Lung (tissue), 11 donors: ENCODE measurements at regions not wholly inside any gene's neighbourhood (a gene's known extent, or its start where the extent isn't known, plus 50 kb on each side); places are given as distances from the start of the nearest gene placed in this dataset.

Experiments
- ATAC-seq: fragments of 200-7000 bp; cut with Tn5 transposase; one replicate; pipeline ENCODE4 v1.9.1; 2020; ENCODE audit warnings: moderate number of reproducible peaks; ENCODE audit not compliant: insufficient read depth, low FRiP score
- DNase-seq, 3 donors: peaks; one replicate each; pipeline ENCODE4 v3.0.0-alpha.2; 2013 to 2017
- H3K27ac ChIP-seq, 2 donors: one replicate each; pipeline ENCODE4 v1.5.1; 2013; ENCODE audit warnings: mild to moderate bottlenecking in 2 of 2, moderate library complexity in 2 of 2, control low read depth in 1 of 2, inconsistent platforms in 1 of 2, low read depth in 1 of 2, low read length in 1 of 2
- H3K27me3 ChIP-seq, 3 donors: one replicate each; pipeline ENCODE4 v1.5.1; 2013; ENCODE audit warnings: low read length in 2 of 3; ENCODE audit not compliant: control insufficient read depth in 3 of 3, insufficient read depth in 3 of 3
- H3K36me3 ChIP-seq, 4 donors: one replicate each; pipeline ENCODE4 v1.5.1; 2013; ENCODE audit warnings: low read length in 4 of 4, mild to moderate bottlenecking in 1 of 4, moderate library complexity in 1 of 4; ENCODE audit not compliant: control insufficient read depth in 4 of 4, insufficient read depth in 4 of 4
- H3K4me1 ChIP-seq, 5 donors: one replicate each; pipeline ENCODE4 v1.5.1; 2013; ENCODE audit warnings: low read length in 5 of 5, mild to moderate bottlenecking in 2 of 5, moderate library complexity in 1 of 5; ENCODE audit not compliant: control insufficient read depth in 5 of 5, insufficient read depth in 5 of 5
- H3K4me3 ChIP-seq: one replicate; pipeline ENCODE4 v1.5.1; 2013; ENCODE audit warnings: mild to moderate bottlenecking, control low read depth, moderate library complexity
- H3K9ac ChIP-seq, 2 donors: one replicate each; pipeline ENCODE4 v1.5.1; 2013; ENCODE audit warnings: low read length in 2 of 2, control low read depth in 1 of 2; ENCODE audit not compliant: insufficient read depth in 1 of 2
- H3K9me3 ChIP-seq, 4 donors: one replicate each; pipeline ENCODE4 v1.5.1; 2013; ENCODE audit warnings: low read length in 3 of 4, mild to moderate bottlenecking in 1 of 4, moderate library complexity in 1 of 4; ENCODE audit not compliant: control insufficient read depth in 4 of 4, insufficient read depth in 3 of 4
- WGBS, 2 donors: extraction: QIAGEN DNeasy Blood & Tissue Kit; methylation state at CpG; one replicate each; pipeline ENCODE4 v1.1.7; 2013; 5-methylcytosine and 5-hydroxymethylcytosine counted together
- TF ChIP-seq, protein P1 (sequence below): IDR thresholded peaks from 2 replicates; pipeline ENCODE4 v1.5.1; 2012; ENCODE audit warnings: mild to moderate bottlenecking; ENCODE audit errors: control extremely low read depth, extremely low read depth
- donor health status: control.
- donor health status: control.
- donor health status: Bipolar disorder and iron deficiency.
- donor health status: healthy.
- donor health status: DM: yes; HTN: yes; CAD: no.

DNA sequence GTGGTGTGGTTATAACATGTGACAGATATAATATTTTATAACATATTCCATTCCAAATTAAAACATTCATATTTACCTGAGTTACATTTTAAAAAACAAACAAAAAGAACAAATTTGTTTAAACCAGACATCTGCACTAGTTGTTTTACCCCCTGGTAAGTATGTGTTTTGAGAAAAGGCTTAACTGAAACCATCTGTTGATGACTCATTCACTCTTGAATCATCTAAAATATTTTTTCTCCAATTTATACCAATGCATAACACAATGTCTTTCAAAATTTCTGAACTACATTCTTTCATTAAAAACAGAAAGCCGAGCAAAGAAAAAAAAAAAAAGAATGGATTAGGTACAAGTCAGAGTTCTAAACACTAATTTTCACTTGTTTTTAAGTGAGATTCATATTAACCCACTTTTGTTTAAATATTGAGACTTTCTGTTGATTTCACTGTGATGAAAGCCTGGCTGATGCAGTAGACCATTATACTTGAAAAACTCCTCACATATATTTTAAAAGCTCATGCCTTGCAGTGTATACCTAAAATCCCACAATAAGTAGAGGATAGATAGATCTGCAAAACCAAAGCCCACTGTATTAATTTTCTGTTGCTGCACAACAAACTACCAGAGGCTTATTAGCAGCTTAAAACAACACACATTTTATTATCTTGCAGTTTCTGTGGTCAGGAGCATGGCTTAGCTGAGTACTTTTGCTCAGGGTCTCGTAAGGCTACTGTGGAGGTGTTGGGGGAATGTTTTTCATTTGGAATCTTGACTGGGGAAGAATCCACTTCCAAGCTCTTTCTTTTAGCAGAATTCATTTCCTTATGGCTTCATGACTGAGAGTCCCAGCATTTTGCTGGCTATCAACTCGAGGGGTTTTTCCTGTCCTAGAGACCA lies 221.5 kb downstream of the PCDH18 start:
- ATAC-seq (no peak), DNase-seq (peak in 2 of 3 donors; percentile 26 to 42)
- no peak overlapping the region for H3K4me3 ChIP-seq
- no peak overlapping the region for H3K9ac ChIP-seq
- H3K9me3 ChIP-seq: no peaks in the 10 kb centered on the region
- no peaks in the 10 kb centered on the region for H3K27me3 ChIP-seq
- no peak overlapping the region for H3K27ac ChIP-seq
- WGBS, 2 donors: 68 to 69% methylated on average over 3 of the region's 3 CpGs
- TF ChIP-seq, protein P1, sequence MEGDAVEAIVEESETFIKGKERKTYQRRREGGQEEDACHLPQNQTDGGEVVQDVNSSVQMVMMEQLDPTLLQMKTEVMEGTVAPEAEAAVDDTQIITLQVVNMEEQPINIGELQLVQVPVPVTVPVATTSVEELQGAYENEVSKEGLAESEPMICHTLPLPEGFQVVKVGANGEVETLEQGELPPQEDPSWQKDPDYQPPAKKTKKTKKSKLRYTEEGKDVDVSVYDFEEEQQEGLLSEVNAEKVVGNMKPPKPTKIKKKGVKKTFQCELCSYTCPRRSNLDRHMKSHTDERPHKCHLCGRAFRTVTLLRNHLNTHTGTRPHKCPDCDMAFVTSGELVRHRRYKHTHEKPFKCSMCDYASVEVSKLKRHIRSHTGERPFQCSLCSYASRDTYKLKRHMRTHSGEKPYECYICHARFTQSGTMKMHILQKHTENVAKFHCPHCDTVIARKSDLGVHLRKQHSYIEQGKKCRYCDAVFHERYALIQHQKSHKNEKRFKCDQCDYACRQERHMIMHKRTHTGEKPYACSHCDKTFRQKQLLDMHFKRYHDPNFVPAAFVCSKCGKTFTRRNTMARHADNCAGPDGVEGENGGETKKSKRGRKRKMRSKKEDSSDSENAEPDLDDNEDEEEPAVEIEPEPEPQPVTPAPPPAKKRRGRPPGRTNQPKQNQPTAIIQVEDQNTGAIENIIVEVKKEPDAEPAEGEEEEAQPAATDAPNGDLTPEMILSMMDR: no peak
- no peaks in the 10 kb centered on the region for H3K4me1 ChIP-seq
- no peaks in the 10 kb centered on the region for H3K36me3 ChIP-seq

GRCh38 chr4:137310166-137310565 lies 222.1 kb downstream of the PCDH18 start:
- TF ChIP-seq, protein P1: no peak
- DNase-seq (no peak), ATAC-seq (no peak)
- no peak overlapping the region for H3K4me3 ChIP-seq
- H3K27ac ChIP-seq: no peak overlapping the region
- no peaks in the 10 kb centered on the region for H3K4me1 ChIP-seq
- no peaks in the 10 kb centered on the region for H3K9me3 ChIP-seq
- no peaks in the 10 kb centered on the region for H3K36me3 ChIP-seq
- no peak overlapping the region for H3K9ac ChIP-seq
- no peaks in the 10 kb centered on the region for H3K27me3 ChIP-seq

- Histone ChIP-seq H3K27ac (no peak overlapping the region), H3K36me3 (no peaks in the 10 kb centered on the region), H3K9me3 (no peaks in the 10 kb centered on the region), H3K4me3 (no peak overlapping the region), H3K27me3 (no peaks in the 10 kb centered on the region), H3K9ac (no peak overlapping the region), H3K4me1 (no peaks in the 10 kb centered on the region)
- TF ChIP-seq, protein P1: no peak
- WGBS, 2 donors: 90 to 95% methylated on average over 1 of the region's 1 CpG
- DNase-seq: no peak
- ATAC-seq: no peak
These were observed 222.9 kb downstream of the PCDH18 start for GRCh38 chr4:137309424-137309823.
